ENCODE measurements at regions not wholly inside any gene's neighbourhood (a gene's known extent, or its start where the extent isn't known, plus 50 kb on each side); places are given as distances from the start of the nearest gene placed in this dataset.

DNA sequence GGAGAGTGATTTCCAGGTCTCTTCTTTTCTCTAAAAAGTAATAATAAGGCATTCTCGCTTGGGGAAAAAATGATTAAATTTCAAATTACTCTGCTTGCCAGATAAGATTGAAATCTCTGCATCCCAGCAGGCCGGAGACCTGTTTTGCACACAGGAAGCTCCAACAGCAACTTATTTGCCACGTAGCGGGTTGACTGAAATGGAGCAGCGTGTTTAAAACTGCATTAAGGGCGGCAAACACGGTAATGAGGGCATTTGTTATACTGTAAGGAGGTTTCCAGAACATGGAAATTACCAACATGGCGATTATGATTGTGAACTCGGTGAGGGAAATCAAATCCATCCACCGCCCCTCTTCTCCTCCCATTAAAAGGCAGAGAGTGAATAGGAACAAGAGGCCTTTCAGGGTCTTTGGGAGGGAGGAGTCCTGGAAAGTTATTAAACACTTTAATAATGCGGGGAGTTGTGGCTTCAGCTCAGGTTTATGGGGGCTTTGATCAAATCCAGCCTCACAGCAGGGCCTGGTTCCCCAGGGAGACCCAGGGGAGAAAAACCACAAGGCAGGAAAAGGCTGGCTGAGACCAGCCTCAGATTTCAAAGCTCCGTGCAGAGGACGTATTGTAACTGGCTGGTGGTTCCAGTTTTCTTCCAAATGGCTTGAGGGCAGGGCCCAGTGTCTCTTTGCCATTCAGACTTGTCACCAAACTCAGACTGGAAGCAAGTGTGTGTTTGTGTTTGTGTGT lies 242.3 kb downstream of the TLE3 start:
- WGBS (ENCODE audit: insufficient coverage), result 82% methylated on average over 10 of the region's 13 CpGs
- Mint-ChIP-seq H3K27ac (no peak overlapping the region), H3K4me1 (peaks cover 6 to 11% of the 10 kb centered on the region in 2 donors), H3K27me3 (ENCODE audit: low read depth in 2 of 2) (peaks cover 5 to 12% of the 10 kb centered on the region in 2 donors), H3K4me3 (no peak overlapping the region), H3K9me3 (no peaks in the 10 kb centered on the region), H3K36me3 (no peaks in the 10 kb centered on the region)
- no peak for ATAC-seq
- Histone ChIP-seq H3K9me3 (ENCODE audit: control insufficient read depth, insufficient read depth, low read length) (no peaks in the 10 kb centered on the region), H3K27me3 (ENCODE audit: control insufficient read depth, insufficient read depth, low read length) (no peaks in the 10 kb centered on the region), H3K36me3 (ENCODE audit: control insufficient read depth, insufficient read depth, low read length) (no peaks in the 10 kb centered on the region), H3K4me3 (ENCODE audit: low read length) (no peak overlapping the region), H3K27ac (ENCODE audit: low read length) (no peak overlapping the region), H3K4me1 (ENCODE audit: control insufficient read depth, insufficient read depth, low read length) (peaks cover 13% of the 10 kb centered on the region)
- DNase-seq, result no peak
- TF ChIP-seq, protein P1, sequence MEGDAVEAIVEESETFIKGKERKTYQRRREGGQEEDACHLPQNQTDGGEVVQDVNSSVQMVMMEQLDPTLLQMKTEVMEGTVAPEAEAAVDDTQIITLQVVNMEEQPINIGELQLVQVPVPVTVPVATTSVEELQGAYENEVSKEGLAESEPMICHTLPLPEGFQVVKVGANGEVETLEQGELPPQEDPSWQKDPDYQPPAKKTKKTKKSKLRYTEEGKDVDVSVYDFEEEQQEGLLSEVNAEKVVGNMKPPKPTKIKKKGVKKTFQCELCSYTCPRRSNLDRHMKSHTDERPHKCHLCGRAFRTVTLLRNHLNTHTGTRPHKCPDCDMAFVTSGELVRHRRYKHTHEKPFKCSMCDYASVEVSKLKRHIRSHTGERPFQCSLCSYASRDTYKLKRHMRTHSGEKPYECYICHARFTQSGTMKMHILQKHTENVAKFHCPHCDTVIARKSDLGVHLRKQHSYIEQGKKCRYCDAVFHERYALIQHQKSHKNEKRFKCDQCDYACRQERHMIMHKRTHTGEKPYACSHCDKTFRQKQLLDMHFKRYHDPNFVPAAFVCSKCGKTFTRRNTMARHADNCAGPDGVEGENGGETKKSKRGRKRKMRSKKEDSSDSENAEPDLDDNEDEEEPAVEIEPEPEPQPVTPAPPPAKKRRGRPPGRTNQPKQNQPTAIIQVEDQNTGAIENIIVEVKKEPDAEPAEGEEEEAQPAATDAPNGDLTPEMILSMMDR (IDR thresholded peaks at IDR 0.05), result no peak
- intact Hi-C loops (cut with micrococcal nuclease), result no loop called here

DNA sequence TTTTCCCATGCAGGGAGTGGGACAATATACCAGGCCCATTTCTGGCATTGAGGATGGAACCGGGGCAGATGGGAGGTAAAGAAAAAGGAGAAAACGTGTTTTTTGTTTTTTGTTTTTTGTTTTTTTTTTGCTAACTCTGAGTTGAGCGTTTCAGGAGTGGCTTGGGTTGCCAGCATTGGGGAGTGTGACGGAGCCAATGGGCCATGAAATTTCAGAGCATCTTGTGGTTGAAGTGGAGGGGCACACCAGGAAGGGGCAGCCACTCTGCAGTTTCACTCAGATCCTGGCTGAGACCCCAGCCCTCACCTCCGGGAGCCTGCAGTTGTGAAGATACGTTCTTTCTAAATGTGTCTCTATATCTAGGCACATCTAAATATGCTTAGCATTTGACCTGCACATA lies 240.5 kb downstream of the TLE3 start:
- intact Hi-C loops (cut with micrococcal nuclease), result no loop called here
- TF ChIP-seq, protein P1 (IDR thresholded peaks at IDR 0.05), result no peak
- ATAC-seq (no peak), DNase-seq (no peak)
- peaks cover 8 to 12% of the 10 kb centered on the region in 2 donors for H3K27me3 Mint-ChIP-seq (ENCODE audit: low read depth in 2 of 2)
- H3K9me3 ChIP-seq (ENCODE audit: control insufficient read depth, insufficient read depth, low read length), result no peaks in the 10 kb centered on the region
- H3K9me3 Mint-ChIP-seq, result no peaks in the 10 kb centered on the region
- no peak overlapping the region for H3K27ac ChIP-seq (ENCODE audit: low read length)
- no peaks in the 10 kb centered on the region for H3K27me3 ChIP-seq (ENCODE audit: control insufficient read depth, insufficient read depth, low read length)
- H3K27ac Mint-ChIP-seq, result no peak overlapping the region
- peaks cover 13% of the 10 kb centered on the region for H3K4me1 ChIP-seq (ENCODE audit: control insufficient read depth, insufficient read depth, low read length)
- peaks cover 6 to 11% of the 10 kb centered on the region in 2 donors for H3K4me1 Mint-ChIP-seq
- WGBS (ENCODE audit: insufficient coverage), result 82% methylated on average over 6 of the region's 6 CpGs
- H3K36me3 ChIP-seq (ENCODE audit: control insufficient read depth, insufficient read depth, low read length), result no peaks in the 10 kb centered on the region
- H3K4me3 Mint-ChIP-seq, result no peak overlapping the region
- no peaks in the 10 kb centered on the region for H3K36me3 Mint-ChIP-seq
- no peak overlapping the region for H3K4me3 ChIP-seq (ENCODE audit: low read length)

DNA sequence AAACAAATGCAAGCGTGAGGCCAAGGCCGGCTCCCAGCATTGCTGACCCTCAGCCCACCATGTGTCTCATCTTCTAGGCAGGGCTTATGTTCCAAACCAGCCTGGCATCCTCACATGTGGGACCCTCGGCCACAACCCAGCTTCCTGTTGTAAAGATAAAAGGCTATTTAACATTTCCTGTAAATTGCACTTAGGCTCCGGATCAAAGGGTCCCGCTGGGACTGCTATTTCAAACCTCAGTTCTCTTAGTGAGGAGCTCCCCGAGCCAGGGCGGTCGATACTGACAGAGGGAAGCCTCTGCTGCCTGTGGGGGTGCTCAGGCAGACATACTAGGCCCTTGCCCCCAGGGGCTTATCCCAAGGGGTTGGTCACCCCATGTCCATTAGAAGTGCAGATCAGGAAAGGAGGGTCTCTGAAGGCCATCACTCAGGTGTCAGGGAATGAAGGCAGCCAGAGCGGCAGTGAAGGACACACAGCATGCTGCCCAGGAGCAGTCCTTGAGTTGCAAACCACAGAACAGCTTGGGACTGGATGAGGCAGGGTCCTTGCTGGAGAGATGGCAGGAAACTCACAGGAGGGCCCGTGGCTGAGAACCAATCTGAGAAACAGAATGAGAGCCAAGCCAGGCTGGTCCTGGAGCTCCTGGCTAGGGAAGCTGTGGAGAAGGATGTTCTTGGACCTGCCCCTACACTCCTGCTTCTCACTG lies 239.9 kb downstream of the TLE3 start:
- DNase-seq, result peak in 1 of 2 donors; percentile 44
- peaks cover 11 to 12% of the 10 kb centered on the region in 2 donors for H3K27me3 Mint-ChIP-seq (ENCODE audit: low read depth in 2 of 2)
- 41% methylated on average over 10 of the region's 10 CpGs for WGBS (ENCODE audit: insufficient coverage)
- peaks cover 13% of the 10 kb centered on the region for H3K4me1 ChIP-seq (ENCODE audit: control insufficient read depth, insufficient read depth, low read length)
- H3K27me3 ChIP-seq (ENCODE audit: control insufficient read depth, insufficient read depth, low read length), result no peaks in the 10 kb centered on the region
- H3K4me3 Mint-ChIP-seq, result no peak overlapping the region
- H3K27ac Mint-ChIP-seq, result no peak overlapping the region
- H3K36me3 ChIP-seq (ENCODE audit: control insufficient read depth, insufficient read depth, low read length), result no peaks in the 10 kb centered on the region
- no peak for ATAC-seq
- no peak overlapping the region for H3K27ac ChIP-seq (ENCODE audit: low read length)
- peaks cover 6 to 11% of the 10 kb centered on the region in 2 donors for H3K4me1 Mint-ChIP-seq
- H3K36me3 Mint-ChIP-seq, result no peaks in the 10 kb centered on the region
- intact Hi-C loops (cut with micrococcal nuclease), result no loop called here
- no peak overlapping the region for H3K4me3 ChIP-seq (ENCODE audit: low read length)
- no peaks in the 10 kb centered on the region for H3K9me3 Mint-ChIP-seq
- TF ChIP-seq, protein P1 (IDR thresholded peaks at IDR 0.05), result no peak
- H3K9me3 ChIP-seq (ENCODE audit: control insufficient read depth, insufficient read depth, low read length), result no peaks in the 10 kb centered on the region
